ENCODE measurements at regions not wholly inside any gene's neighbourhood (a gene's known extent, or its start where the extent isn't known, plus 50 kb on each side); places are given as distances from the start of the nearest gene placed in this dataset.
A peak's percentile ranks its signal among the peaks of the same experiment; 100 is the strongest.

- no peak for DNase-seq
Observed at GRCh38 chr6:156725712-156726111, 51.5 kb upstream of the ARID1B start.

- no peak for DNase-seq
Observed at GRCh38 chr6:156720691-156721685, 56.2 kb upstream of the ARID1B start.

- DNase-seq, result peak; percentile 43
Observed at GRCh38 chr6:156719720-156720563, 57.2 kb upstream of the ARID1B start.

- no peak for DNase-seq
Observed at GRCh38 chr6:156719395-156719719, 57.8 kb upstream of the ARID1B start.

GRCh38 chr6:156718647-156719394, 58.4 kb upstream of the ARID1B start:
- no peak for DNase-seq

- DNase-seq, result no peak
Observed at GRCh38 chr6:156717542-156717941, 59.6 kb upstream of the ARID1B start.

- DNase-seq, result no peak
Observed at GRCh38 chr6:156715839-156716238, 61.3 kb upstream of the ARID1B start.

- no peak for DNase-seq
Observed at GRCh38 chr6:156713548-156713947, 63.6 kb upstream of the ARID1B start.

GRCh38 chr6:156710479-156710878, 66.7 kb upstream of the ARID1B start:
- no peak for DNase-seq

- no peak for DNase-seq
Observed at GRCh38 chr6:156707818-156708217, 69.4 kb upstream of the ARID1B start.

- DNase-seq, result no peak
Observed at GRCh38 chr6:156703719-156704118, 73.5 kb upstream of the ARID1B start.

- DNase-seq, result no peak
Observed at GRCh38 chr6:156701966-156702365, 75.2 kb upstream of the ARID1B start.

- no peak for DNase-seq
Observed at GRCh38 chr6:156700440-156701057, 76.6 kb upstream of the ARID1B start.

GRCh38 chr6:156699935-156700334, 77.2 kb upstream of the ARID1B start:
- DNase-seq, result no peak

- DNase-seq, result no peak
Observed at GRCh38 chr6:156699017-156699421, 78.2 kb upstream of the ARID1B start.

- no peak for DNase-seq
Observed at GRCh38 chr6:156698239-156699016, 78.8 kb upstream of the ARID1B start.

- DNase-seq, result no peak
Observed at GRCh38 chr6:156697225-156697830, 79.8 kb upstream of the ARID1B start.

- no peak for DNase-seq
Observed at GRCh38 chr6:156695742-156696141, 81.4 kb upstream of the ARID1B start.

GRCh38 chr6:156694679-156695078, 82.5 kb upstream of the ARID1B start:
- no peak for DNase-seq

GRCh38 chr6:156691018-156691417, 86.2 kb upstream of the ARID1B start:
- no peak for DNase-seq

- DNase-seq, result no peak
Observed at GRCh38 chr6:156689656-156690055, 87.5 kb upstream of the ARID1B start.

GRCh38 chr6:156688620-156688971, 88.6 kb upstream of the ARID1B start:
- no peak for DNase-seq

Measured in NCI-H345 (cell line).